Upper lobe of left lung (tissue), 4 donors: ENCODE measurements at regions not wholly inside any gene's neighbourhood (a gene's known extent, or its start where the extent isn't known, plus 50 kb on each side); places are given as distances from the start of the nearest gene placed in this dataset.
"Not testable (repeated sequence)": the region's sequence is repeated elsewhere in the genome, so short reads cannot be mapped to it uniquely, and the experiment has no call there.

ENCODE experiments used
- CTCF ChIP-seq, 6 experiments: fragments of 450-650 bp in 4 of 6; fragments of 200-600 bp in 2 of 6; sonication (generic) in 2 of 6; IDR thresholded peaks; one replicate each; pipeline ENCODE4 v1.5.1; 2016 to 2019; ENCODE audit warnings: antibody characterized with exemption in 6 of 6
- EP300 ChIP-seq, 4 donors: sonication (generic); formaldehyde crosslinking; IDR thresholded peaks; one replicate each; pipeline ENCODE4 v1.5.1; 2017; ENCODE audit warnings: antibody characterized with exemption in 4 of 4, control low read depth in 2 of 4
- POLR2A ChIP-seq, 4 donors: fragments of 450-650 bp; IDR thresholded peaks; one replicate each; pipeline ENCODE4 v1.5.1; 2016 to 2017; ENCODE audit warnings: antibody characterized with exemption in 4 of 4, mild to moderate bottlenecking in 2 of 4
- POLR2AphosphoS5 ChIP-seq, 2 donors: sonication (generic); formaldehyde crosslinking; IDR thresholded peaks; one replicate each; pipeline ENCODE4 v1.5.1; 2017; ENCODE audit warnings: antibody characterized with exemption in 2 of 2

- not testable (repeated sequence) for TF ChIP-seq POLR2A, CTCF, EP300, POLR2AphosphoS5 (IDR thresholded peaks at IDR 0.05)
Observed at GRCh38 chr11:71698961-71699360, 116.3 kb upstream of the KRTAP5-11 start.
